Cerebellar nuclear complex (tissue), 1 donor: ENCODE measurements at regions not wholly inside any gene's neighbourhood (a gene's known extent, or its start where the extent isn't known, plus 50 kb on each side); places are given as distances from the start of the nearest gene placed in this dataset.
"Not testable (repeated sequence)": the region's sequence is repeated elsewhere in the genome, so short reads cannot be mapped to it uniquely, and the experiment has no call there.

ENCODE experiments used
- DNase-seq, 2 experiments: peaks; one replicate each; lab custom pipeline; 2025; lab: John Stamatoyannopoulos, UW

GRCh38 chr1:58190267-58190988 lies 356.1 kb downstream of the OMA1 start:
- DNase-seq = no peak

DNA sequence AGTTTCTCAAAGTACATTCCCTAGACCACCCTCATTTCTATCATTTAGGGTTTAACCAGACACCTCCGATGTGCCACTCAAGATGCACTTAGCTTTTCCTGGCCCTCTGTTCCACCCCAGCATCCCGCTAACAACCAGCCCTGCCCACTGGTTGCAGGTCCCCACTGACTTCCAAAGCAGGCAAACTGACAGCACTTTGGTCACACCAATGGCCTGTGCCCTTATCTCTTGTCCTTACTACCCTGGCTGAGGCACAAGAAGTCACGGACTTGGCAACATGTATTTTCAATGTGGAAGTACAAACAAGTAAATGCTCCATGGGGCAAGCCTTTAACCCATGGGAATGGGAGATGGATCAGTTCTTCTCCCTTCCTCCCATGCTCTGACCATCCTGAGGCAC lies 357.1 kb downstream of the OMA1 start:
- DNase-seq = no peak

GRCh38 chr1:58183286-58183685 lies 363.2 kb downstream of the OMA1 start:
- DNase-seq = no peak

- no peak for DNase-seq
Observed at GRCh38 chr1:58180537-58180936, 366.0 kb downstream of the OMA1 start.

- not testable (repeated sequence) for DNase-seq
Observed at GRCh38 chr1:58169160-58169559, 377.4 kb downstream of the OMA1 start.

DNA sequence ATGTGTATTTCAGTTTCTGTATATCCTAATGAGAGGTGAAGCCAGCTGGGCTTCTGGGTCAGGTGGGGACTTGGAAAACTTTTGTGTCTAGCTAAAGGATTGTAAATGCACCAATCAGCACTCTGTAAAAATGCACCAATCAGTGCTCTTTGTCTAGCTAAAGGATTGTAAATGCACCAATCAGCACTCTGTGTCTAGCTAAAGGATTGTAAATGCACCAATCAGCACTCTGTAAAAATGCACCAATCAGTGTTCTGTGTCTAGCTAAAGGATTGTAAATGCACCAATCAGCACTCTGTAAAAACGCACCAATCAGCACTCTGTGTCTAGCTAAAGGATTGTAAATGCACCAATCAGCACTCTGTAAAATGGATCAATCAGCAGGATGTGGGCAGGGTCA lies 379.4 kb downstream of the OMA1 start:
- DNase-seq = not testable (repeated sequence)

DNA sequence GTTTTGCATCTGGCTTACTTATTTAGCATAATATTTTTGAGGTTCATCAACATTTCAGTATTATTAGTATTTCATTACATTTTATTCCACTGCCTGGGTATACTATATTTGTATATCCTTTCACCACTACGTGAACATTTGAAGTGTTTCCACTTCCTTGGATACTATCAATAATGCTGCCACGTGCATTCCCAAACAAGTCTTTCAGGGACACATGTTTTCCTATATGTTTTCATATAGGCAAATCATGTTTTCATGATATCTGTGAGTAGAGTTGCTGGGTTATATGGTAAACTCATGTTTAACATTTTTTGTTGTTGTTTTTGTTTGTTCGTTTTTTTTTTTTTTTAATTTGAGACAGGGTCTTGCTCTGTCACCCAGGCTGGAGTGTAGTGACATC lies 380.1 kb downstream of the OMA1 start:
- DNase-seq = no peak

- DNase-seq = no peak
Observed at GRCh38 chr1:58165073-58165472, 381.5 kb downstream of the OMA1 start.

- DNase-seq = peak in 1 of 2 experiments; percentile 31
Observed at GRCh38 chr1:58162952-58163550, 383.5 kb downstream of the OMA1 start.

DNA sequence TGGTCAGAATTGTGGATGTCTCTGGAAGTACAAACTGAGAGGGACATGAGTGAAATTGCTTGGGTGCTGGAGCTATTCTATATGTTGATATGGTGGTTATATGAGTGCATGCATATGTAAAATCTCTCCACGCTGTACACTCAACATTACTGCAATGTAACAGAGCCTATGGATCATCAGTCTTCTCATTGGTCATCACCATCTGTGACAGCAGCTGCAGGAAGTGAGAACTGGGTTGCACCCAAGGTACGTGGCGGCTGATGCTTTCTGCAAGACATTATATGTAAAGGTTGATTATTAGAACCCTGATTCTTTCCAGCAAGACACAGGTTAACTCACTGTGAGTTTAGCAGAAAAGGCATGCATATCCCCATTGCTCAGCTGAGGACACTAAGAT lies 387.1 kb downstream of the OMA1 start:
- DNase-seq = no peak

DNA sequence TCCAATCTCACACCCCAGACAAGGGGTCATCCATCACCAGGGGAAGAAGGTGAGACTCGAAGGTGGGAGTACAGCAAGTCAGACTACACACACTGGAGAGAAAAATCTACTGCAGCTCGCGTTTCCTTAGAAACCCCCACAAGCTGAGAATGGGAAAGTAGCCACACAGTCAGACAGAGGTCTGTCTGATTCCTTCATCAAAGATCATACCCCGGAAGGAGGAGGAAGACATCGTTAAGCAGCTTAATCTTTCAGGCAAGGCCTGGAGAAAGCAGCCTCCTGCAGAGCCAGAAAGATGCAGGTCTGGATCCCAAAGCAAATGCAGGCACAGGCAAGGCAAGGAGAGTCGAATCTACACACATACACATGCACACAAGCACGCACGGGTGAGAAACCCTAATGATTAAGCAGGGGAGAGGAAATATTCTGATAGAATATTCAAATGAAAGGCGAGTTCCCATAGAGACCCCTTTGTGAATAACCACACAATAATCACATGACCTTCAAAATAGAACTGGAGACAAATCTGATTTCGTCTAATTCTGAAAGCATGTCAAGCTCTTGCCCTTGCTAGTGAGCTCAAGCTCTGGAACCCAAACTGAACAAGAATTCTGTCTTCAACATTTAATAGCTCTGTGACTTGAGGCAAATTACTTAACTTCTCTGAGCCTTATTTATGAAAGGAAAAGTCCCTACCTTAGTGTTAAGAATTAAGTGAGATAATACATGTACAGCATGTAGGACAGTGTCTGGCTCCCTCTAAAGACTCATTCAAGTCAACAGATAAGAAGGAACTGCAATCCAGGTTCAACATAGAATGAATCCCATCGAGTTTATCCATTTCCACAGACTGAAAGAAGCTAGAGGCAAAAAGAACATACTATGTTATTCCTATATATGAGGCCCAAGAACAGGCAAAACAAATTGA lies 387.8 kb downstream of the OMA1 start:
- no peak for DNase-seq

DNA sequence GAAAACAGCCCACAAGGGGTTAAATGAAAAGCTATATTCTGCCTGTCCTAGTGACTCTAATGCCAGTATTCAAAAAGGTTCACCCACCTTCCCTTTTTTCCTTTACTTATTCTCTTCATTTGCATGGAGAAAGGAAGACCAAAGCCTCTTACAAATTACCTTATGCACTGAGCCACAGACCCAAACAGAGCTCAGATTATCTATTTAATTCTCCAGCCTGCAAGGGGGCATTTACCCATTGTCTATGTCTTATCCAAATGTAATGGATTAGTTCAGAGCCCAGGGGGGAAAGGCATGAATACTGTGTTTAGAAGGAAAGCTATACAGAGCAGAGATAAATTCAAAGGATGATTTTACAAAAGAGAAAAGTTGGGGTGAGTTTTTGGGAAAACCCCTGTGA lies 388.5 kb downstream of the OMA1 start:
- DNase-seq = no peak

- DNase-seq = no peak
Observed at GRCh38 chr1:58157256-58157655, 389.3 kb downstream of the OMA1 start.

GRCh38 chr1:58156831-58157230 lies 389.7 kb downstream of the OMA1 start:
- DNase-seq = no peak

DNA sequence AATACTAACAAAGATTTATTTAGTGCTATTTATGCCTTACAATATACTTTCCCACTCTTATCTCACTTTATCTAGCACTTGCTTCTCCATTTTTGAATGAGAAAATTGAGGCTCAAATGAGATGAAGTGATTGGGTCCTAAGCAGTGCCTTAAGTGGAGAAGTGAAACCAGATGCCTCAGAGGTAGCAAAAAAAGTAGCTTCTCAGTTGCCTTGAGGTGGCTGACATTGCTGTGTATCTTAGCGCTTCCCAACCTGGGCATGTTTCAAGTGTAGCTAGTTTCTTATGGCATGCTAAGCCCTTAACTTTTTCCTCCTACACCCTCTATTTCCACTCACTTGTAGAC lies 390.4 kb downstream of the OMA1 start:
- no peak for DNase-seq

GRCh38 chr1:58155418-58156123 lies 391.0 kb downstream of the OMA1 start:
- no peak for DNase-seq

DNA sequence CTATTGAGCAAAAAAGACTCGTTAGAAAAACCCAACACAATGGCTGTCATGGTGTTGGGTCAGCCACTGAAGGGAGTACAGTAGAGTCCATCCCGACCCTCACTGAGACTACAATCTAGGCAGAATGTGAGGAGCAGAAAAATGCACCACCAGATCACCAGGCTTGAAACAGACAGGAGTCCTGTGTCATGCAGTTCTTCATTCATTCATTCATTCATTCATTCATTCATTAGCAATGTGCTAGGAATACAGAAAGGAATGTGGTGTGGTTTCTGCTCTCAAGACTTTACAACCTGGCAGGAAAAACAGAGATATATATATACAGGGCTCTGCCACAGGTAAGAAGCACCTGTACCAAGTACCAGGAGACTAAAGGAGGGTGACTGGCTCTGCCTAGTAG lies 392.3 kb downstream of the OMA1 start:
- no peak for DNase-seq

- DNase-seq = no peak
Observed at GRCh38 chr1:58152697-58153096, 393.8 kb downstream of the OMA1 start.

GRCh38 chr1:58149271-58149812 lies 397.2 kb downstream of the OMA1 start:
- DNase-seq = no peak

DNA sequence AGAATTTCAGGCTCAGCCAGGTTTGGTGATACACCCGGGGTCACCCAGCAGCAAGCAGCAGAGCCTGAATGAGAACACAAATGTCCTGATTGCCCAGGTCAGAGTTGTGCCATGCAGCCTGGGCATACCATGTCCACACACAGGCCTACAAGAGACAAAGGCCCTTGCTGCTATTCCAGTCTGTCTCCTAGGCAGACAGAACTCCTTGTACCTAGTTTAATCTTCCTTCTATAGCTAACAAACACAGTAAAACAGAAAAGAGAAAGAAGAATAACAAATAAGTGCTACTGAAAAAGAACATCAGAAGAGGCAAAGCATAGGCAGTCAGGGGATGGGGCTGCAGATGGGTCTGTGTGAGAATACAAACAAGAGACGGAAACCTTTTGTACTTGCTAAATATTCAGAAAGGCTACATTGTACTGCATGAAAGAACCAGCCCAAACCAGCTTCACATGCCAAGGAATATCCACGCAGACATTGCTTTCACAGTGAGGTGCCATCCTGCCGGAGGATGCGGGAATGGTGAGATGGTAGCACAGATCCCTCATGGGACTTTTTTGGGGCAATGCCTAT lies 401.7 kb downstream of the OMA1 start:
- DNase-seq = no peak

GRCh38 chr1:58143972-58144697 lies 402.4 kb downstream of the OMA1 start:
- DNase-seq = no peak
